Panc1 (cell line): ENCODE measurements at regions not wholly inside any gene's neighbourhood (a gene's known extent, or its start where the extent isn't known, plus 50 kb on each side); places are given as distances from the start of the nearest gene placed in this dataset.

Experiments
- ATAC-seq: fragments of 200-7000 bp; cut with Tn5 transposase; 2 replicates; pipeline ENCODE4 v1.9.1; 2020; ENCODE audit warnings: mild to moderate bottlenecking, moderate library complexity
- BruUV-seq: library from RNA; stranded (reverse); fragments of 400-500 nt; replicated peaks from 2 replicates; lab custom pipeline; 2021; lab: Mats Ljungman, UMichigan
- CTCF ChIA-PET: fragments of 300-600 bp; sonication (Branson Sonifier 250); formaldehyde crosslinking; loops from one replicate; lab custom pipeline; 2022; ENCODE audit warnings: antibody characterized with exemption; lab: Charles Lee
- POLR2A ChIA-PET: fragments of 300-600 bp; sonication (Branson Sonifier 250); formaldehyde crosslinking; loops from one replicate; lab custom pipeline; 2022; ENCODE audit warnings: antibody characterized with exemption; lab: Charles Lee
- DNase-seq: peaks from one replicate; pipeline ENCODE4 v3.0.0-alpha.2; 2010; ENCODE audit warnings: low read depth, low spot score
- H3K27ac ChIP-seq: 2 replicates; pipeline ENCODE4 v1.5.1; 2011; ENCODE audit warnings: mild to moderate bottlenecking, low read length, inconsistent platforms
- H3K27me3 ChIP-seq: fragments of 200-500 bp; sonication (Bioruptor generic); 2 replicates; pipeline ENCODE4 v1.6.0; 2014; ENCODE audit warnings: low read length, inconsistent platforms; ENCODE audit not compliant: control insufficient read depth, insufficient read depth
- H3K36me3 ChIP-seq: fragments of 200-500 bp; sonication (Bioruptor generic); 2 replicates; pipeline ENCODE4 v1.5.1; 2014; ENCODE audit warnings: inconsistent platforms, mild to moderate bottlenecking, low read length, moderate library complexity; ENCODE audit not compliant: control insufficient read depth, insufficient read depth
- H3K4me1 ChIP-seq: 2 replicates; pipeline ENCODE4 v1.5.1; 2011; ENCODE audit warnings: inconsistent platforms, mild to moderate bottlenecking, low read length, moderate library complexity; ENCODE audit not compliant: control insufficient read depth, insufficient read depth
- H3K4me3 ChIP-seq, 2 experiments: 2 replicates each; pipeline ENCODE4 v1.5.1; 2011 to 2012; ENCODE audit warnings: low read depth in 2 of 2, low read length in 2 of 2, mild to moderate bottlenecking in 2 of 2, inconsistent platforms in 1 of 2, moderate library complexity in 1 of 2
- H3K9me3 ChIP-seq: fragments of 200-500 bp; sonication (Bioruptor generic); 2 replicates; pipeline ENCODE4 v1.5.1; 2014; ENCODE audit warnings: low read depth, mild to moderate bottlenecking, inconsistent platforms, low read length, moderate library complexity; ENCODE audit not compliant: control insufficient read depth, insufficient read depth
- CTCF ChIP-seq: fragments of 450-650 bp; IDR thresholded peaks from 2 replicates; pipeline ENCODE4 v1.5.1; 2017; ENCODE audit warnings: mild to moderate bottlenecking
- POLR2AphosphoS5 ChIP-seq: IDR thresholded peaks from 2 replicates; pipeline ENCODE4 v1.6.1; 2012; ENCODE audit warnings: mild to moderate bottlenecking, low read depth, low read length, moderate library complexity
- REST ChIP-seq, 2 experiments: IDR thresholded peaks; 2 replicates each; pipeline ENCODE4 v1.6.1; 2011 to 2012; ENCODE audit warnings: low read depth in 2 of 2, control low read depth in 1 of 2, low read length in 1 of 2, mild to moderate bottlenecking in 1 of 2, moderate library complexity in 1 of 2; ENCODE audit not compliant: insufficient read depth in 1 of 2
- SIN3A ChIP-seq: IDR thresholded peaks from 2 replicates; pipeline ENCODE4 v1.6.1; 2012; ENCODE audit warnings: low read depth, mild to moderate bottlenecking, low read length, moderate library complexity, borderline replicate concordance; ENCODE audit not compliant: insufficient read depth
- TCF7L2 ChIP-seq: IDR thresholded peaks from 2 replicates; pipeline ENCODE4 v1.6.1; 2011; ENCODE audit warnings: mild to moderate bottlenecking, low read depth, low read length, inconsistent platforms
- in situ Hi-C: cut with HindIII; loops from 2 replicates; pipeline ENCODE4 v1.10.0; 2016; ENCODE audit warnings: low sequenced_read_pairs, low pct_unique_long_range_greater_than_20kb
- intact Hi-C: fragments of 100-400 bp; cut with micrococcal nuclease; formaldehyde crosslinking; loops from one replicate; pipeline ENCODE4 v1.10.0; 2022; ENCODE audit not compliant: unreplicated experiment

- no peak for ATAC-seq
- Histone ChIP-seq H3K36me3 (no peaks in the 10 kb centered on the region), H3K4me1 (no peaks in the 10 kb centered on the region), H3K27me3 (peaks cover 2% of the 10 kb centered on the region; the same call in 1 of the 2 replicates), H3K4me3 (no peak overlapping the region), H3K9me3 (no peaks in the 10 kb centered on the region), H3K27ac (no peak overlapping the region)
- no TSS peak for BruUV-seq
- TF ChIP-seq REST (IDR thresholded peaks at IDR 0.05; ENCODE audit: insufficient read depth in 1 of 2, low read depth in 2 of 2, low read length in 1 of 2) (no peak), CTCF (no peak), TCF7L2 (no peak), SIN3A (no peak), POLR2AphosphoS5 (no peak)
- intact Hi-C loops = no loop called here
- no peak for DNase-seq
- ChIA-PET CTCF (no interaction called here), POLR2A (no interaction called here)
- in situ Hi-C loops = no loop called here
Measured at GRCh38 chr6:8268156-8268555, 165.8 kb upstream of the EEF1E1 start.

GRCh38 chr6:8260610-8261009 is 158.3 kb upstream of the EEF1E1 start:
- Histone ChIP-seq H3K4me1 (no peaks in the 10 kb centered on the region), H3K36me3 (no peaks in the 10 kb centered on the region; the same call in 1 of the 2 replicates), H3K27ac (no peak overlapping the region), H3K27me3 (peaks cover 8% of the 10 kb centered on the region), H3K4me3 (no peak overlapping the region), H3K9me3 (no peaks in the 10 kb centered on the region)
- CTCF ChIA-PET = no interaction called here
- no TSS peak for BruUV-seq
- POLR2A ChIA-PET = no interaction called here
- in situ Hi-C loops = no loop called here
- intact Hi-C loops = no loop called here
- ATAC-seq (no peak), DNase-seq (no peak)
- TF ChIP-seq POLR2AphosphoS5 = no peak
- TF ChIP-seq CTCF = no peak
- no peak for TF ChIP-seq SIN3A
- TF ChIP-seq TCF7L2 = no peak
- no peak for TF ChIP-seq REST (IDR thresholded peaks at IDR 0.05; ENCODE audit: insufficient read depth in 1 of 2, low read depth in 2 of 2, low read length in 1 of 2)
